Caki2 (cell line): ENCODE measurements at regions not wholly inside any gene's neighbourhood (a gene's known extent, or its start where the extent isn't known, plus 50 kb on each side); places are given as distances from the start of the nearest gene placed in this dataset.
"Not testable (repeated sequence)": the region's sequence is repeated elsewhere in the genome, so short reads cannot be mapped to it uniquely, and the experiment has no call there.

Experiments used
- DNase-seq: peaks from one replicate; pipeline ENCODE4 v3.0.0-alpha.2; 2015; ENCODE audit warnings: low read depth
- in situ Hi-C: cut with HindIII; loops from 2 replicates; pipeline ENCODE4 v1.10.0; 2016; ENCODE audit warnings: low sequenced_read_pairs, low pct_unique_long_range_greater_than_20kb, mixed read lengths

GRCh38 chr9:24820196-24820595 lies 274.5 kb upstream of the IZUMO3 start:
- no peak for DNase-seq
- in situ Hi-C loops = no loop called here

GRCh38 chr9:24817756-24818155 lies 272.1 kb upstream of the IZUMO3 start:
- no peak for DNase-seq
- in situ Hi-C loops = no loop called here

- no peak for DNase-seq
- in situ Hi-C loops = no loop called here
Observed at GRCh38 chr9:24816006-24816405, 270.3 kb upstream of the IZUMO3 start.

DNA sequence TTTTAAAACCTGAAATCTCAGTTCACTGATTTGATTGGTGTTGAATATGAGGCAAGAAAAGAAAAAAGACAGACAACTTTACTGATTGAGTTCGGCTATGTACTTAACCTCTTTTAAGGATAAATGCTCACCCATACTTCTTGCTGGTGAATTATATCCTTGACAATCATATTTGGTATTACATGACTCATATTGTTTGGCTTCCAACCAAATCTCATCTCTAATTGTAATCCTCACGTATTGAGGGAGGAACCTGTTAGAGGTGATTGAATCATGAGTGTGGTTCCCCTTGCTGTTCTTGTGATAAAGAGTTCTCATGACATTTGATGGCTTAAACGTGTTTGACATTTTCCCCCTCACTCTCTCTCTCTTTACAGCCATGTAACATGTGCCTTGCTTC lies 255.6 kb upstream of the IZUMO3 start:
- in situ Hi-C loops = no loop called here
- no peak for DNase-seq

DNA sequence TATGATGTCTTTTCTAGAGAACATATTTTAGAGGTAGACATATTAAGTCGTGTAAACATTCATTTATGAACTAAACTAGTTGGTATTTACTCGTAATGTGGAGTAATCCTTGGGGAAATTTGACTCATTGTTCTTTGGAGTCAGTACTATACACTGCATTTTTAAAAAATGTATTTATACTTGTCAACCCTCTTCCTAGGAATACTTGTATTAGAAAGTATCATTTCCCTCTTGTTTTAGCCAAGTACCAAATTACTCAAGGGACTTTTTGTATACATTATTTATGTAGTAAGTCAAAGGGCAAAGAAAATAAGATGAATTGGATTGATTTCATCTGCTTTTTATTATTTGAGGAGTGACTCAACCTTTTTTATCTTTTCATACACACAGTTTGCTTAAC lies 248.1 kb upstream of the IZUMO3 start:
- in situ Hi-C loops = no loop called here

DNA sequence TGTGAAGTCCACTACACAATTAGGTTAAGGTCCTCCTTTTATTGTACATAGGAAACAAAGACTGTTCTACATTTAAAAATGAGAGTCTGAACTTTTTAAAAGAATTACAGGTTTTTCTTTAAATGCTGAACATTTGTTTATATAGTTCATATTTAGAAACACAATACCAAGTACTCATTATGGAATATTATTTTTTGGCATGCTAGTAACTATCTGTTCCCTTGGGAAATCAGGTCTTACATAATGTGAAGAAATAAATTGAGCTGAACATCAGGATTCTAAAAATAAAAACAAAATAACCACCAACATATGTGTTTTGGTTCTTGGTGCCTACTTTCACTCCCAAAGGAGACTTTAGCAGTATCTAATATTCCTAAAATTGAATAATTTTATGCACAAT lies 230.5 kb upstream of the IZUMO3 start:
- DNase-seq = no peak
- in situ Hi-C loops = no loop called here

More for the DNA sequence above, 248.1 kb upstream of the IZUMO3 start:
- no peak for DNase-seq

GRCh38 chr9:24774199-24774598 lies 228.5 kb upstream of the IZUMO3 start:
- in situ Hi-C loops, DNase-seq: not testable (repeated sequence)

- in situ Hi-C loops = no loop called here
- DNase-seq = no peak
Observed at GRCh38 chr9:24766081-24766480, 220.4 kb upstream of the IZUMO3 start.

DNA sequence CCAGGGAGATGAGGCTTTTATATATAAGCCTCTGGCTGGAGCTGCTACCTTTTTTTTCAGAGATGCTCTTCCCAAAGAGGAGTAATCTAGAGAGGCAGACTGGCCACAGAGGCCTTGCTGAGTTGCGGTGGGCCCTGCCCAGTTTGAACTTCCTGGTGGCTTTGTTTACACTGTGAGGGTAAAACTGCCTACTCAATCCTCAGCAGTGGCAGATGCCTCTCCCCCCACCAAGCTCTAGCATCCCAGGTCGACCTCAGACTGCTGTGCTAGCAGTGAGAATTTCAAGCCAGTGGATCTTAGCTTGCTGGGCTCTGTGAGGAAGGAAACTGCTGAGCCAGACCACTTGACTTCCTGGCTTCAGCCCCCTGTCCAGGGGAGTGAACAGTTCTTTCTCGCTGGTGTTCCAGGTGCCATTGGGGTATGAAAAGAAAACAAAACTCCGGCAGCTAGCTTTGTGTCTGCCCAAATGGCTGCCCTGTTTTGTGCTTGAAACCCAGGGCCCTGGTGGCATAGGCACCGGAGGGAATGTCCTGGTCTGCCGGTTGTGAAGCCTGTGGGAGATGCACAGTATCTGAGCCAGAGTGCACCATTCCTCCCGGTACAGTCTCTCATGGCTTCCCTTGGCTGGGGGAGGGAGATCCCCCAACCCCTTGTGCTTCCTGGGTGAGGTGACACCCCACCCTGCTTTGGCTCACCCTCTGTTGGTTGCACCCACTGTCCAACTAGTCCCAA lies 219.5 kb upstream of the IZUMO3 start:
- in situ Hi-C loops = no loop called here
- no peak for DNase-seq

DNA sequence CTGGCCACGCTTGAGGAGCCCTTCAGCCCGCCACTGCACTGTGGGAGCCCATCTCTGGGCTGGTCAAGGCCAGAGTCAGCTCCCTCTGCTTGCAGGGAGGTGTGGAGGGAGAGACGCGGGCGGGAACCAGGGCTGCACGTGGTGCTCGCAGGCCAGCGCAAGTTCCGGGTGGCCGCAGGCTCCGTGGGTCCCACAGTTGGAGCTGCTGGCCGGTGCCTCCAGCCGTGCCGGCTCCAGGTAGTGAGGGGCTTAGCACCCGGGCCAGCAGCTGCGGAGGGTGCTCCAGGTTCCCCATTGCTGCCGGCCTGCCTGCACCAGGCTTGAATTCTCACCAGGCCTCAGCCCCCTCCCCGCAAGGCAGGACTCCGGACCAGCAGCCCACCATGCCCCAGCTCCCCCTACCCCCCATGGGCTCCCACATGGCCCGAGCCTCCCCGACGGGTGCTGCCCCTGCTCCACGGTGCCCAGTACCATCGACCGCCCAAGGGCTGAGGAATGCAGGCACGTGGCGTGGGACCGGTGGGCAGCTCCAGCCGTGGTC lies 192.8 kb upstream of the IZUMO3 start:
- in situ Hi-C loops = no loop called here
- no peak for DNase-seq

DNA sequence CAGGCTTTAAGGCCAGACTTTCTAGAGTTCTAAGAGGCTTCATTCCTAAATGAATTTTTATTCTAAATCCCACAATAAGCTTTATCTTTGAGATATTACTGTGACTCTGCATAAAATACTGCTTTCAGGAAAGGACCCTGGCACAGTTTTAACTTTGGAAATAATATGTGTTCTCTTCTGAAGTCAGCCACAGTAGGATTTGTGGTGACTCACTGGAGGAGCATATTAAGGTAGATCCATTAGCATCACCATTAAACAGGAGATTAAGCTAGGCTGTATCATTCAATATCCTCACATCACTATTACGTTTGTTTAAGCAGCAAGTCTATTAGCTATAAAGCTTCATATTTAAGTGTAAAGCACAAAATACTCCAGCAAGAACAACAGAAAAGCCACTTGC lies 186.1 kb upstream of the IZUMO3 start:
- no peak for DNase-seq
- in situ Hi-C loops = no loop called here

DNA sequence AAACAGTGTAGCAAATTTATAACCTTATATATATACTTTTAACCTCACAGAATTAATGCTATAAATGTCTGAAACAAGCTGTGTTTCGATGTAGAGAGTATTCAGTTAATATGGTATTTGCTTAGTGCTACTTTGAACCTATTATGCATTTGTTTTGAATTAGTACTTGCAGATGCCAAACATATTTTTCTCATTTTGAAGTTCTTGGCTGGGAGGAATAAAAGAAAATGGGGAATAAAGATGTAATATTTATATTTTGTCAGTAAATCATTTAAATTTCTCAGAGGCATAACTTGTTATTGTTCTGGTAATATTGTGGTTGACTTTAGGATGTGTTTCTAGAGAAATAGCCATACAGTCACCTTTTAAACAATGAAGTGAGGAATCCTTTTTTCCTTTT lies 175.9 kb upstream of the IZUMO3 start:
- no peak for DNase-seq
- in situ Hi-C loops = no loop called here

DNA sequence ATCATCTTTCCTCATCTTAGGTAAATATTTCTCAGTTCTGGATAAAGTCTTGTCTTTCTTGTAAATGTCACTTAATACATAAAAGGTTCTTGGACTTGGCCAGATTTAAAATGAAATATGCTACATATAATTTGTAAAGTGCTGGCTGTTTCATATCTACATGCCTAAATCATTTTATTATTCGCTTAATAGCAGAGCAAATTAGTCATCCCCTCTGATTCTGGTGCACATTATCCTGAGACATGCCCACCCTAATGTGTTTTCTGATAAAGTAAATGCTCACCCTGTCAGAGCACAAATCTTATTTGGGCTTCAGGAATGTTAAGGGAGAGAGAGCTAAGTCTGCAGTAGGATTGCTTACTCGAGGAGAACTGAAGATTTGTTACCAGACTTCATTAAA lies 166.5 kb upstream of the IZUMO3 start:
- no peak for DNase-seq
- in situ Hi-C loops = no loop called here

GRCh38 chr9:24708814-24709213 lies 163.1 kb upstream of the IZUMO3 start:
- in situ Hi-C loops = no loop called here
- no peak for DNase-seq

GRCh38 chr9:24698881-24699518 lies 153.3 kb upstream of the IZUMO3 start:
- DNase-seq = peak; percentile 1
- in situ Hi-C loops = no loop called here

- DNase-seq = no peak
- in situ Hi-C loops = no loop called here
Observed at GRCh38 chr9:24672336-24672735, 126.6 kb upstream of the IZUMO3 start.

DNA sequence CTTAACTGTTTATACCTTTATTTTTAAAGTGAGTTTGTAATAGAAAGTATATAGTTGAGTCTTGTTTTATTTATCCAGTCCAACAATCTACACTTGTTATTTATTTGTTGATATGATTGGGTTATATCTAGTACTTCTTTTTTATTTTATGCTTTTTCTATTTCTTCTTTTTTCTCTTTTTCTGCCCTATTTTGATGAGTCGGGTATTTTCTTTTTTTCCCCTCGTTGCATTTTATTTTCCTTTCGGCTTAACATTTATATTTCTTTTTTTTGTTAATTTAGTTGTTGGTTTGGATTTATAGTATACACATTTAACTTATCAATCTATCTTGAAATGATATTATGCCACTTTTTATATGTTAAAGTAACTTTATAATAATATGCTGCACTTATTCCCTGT lies 111.7 kb upstream of the IZUMO3 start:
- in situ Hi-C loops = no loop called here

GRCh38 chr9:24652181-24652580 lies 106.5 kb upstream of the IZUMO3 start:
- no peak for DNase-seq
- in situ Hi-C loops = no loop called here

More for the DNA sequence above, 111.7 kb upstream of the IZUMO3 start:
- DNase-seq = no peak

DNA sequence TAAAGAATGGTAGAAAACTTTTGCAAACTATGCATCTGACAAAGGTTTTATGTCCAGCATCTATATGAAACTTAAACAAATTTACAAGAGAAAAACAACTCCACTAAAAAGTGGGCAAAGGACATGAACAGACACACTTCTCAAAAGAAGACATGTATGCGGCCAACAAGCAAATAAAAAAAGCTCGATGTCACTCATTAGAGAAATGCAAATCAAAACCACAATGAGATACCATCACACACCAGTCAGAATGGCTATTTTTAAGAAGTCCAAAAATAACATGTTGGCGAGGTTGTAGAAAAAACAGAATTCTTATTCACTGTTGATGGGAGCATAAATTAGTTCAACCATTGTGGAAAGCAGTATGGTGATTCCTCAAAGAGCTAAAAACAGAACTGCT lies 83.1 kb upstream of the IZUMO3 start:
- DNase-seq, in situ Hi-C loops: not testable (repeated sequence)

- peak; percentile 2 for DNase-seq
- in situ Hi-C loops = no loop called here
Observed at GRCh38 chr9:24625097-24625496, 79.4 kb upstream of the IZUMO3 start.
